ENCODE measurements at regions not wholly inside any gene's neighbourhood (a gene's known extent, or its start where the extent isn't known, plus 50 kb on each side); places are given as distances from the start of the nearest gene placed in this dataset.
"Not testable (repeated sequence)": the region's sequence is repeated elsewhere in the genome, so short reads cannot be mapped to it uniquely, and the experiment has no call there.

- not testable (repeated sequence) for TF ChIP-seq CTCF, POLR2AphosphoS5 (IDR thresholded peaks at IDR 0.05)
Measured at GRCh38 chr5:2862176-2862575, 110.7 kb upstream of the IRX2 start.

Measured in breast epithelium (tissue), 3 donors.